H1 (cell line): ENCODE measurements at regions not wholly inside any gene's neighbourhood (a gene's known extent, or its start where the extent isn't known, plus 50 kb on each side); places are given as distances from the start of the nearest gene placed in this dataset.

Experiments used
- CTCF ChIA-PET: fragments of 300-600 bp; sonication (Branson Sonifier 250); formaldehyde crosslinking; loops from one replicate; lab custom pipeline; 2021; ENCODE audit not compliant: partially characterized antibody; lab: Charles Lee
- POLR2A ChIA-PET: fragments of 300-600 bp; sonication (Branson Sonifier 250); formaldehyde crosslinking; loops from one replicate; lab custom pipeline; 2021; ENCODE audit warnings: inconsistent platforms; ENCODE audit not compliant: partially characterized antibody; lab: Charles Lee
- DNase-seq, 2 experiments: peaks; one replicate each; pipeline versions ENCODE4 v3.0.0 to v3.0.0-alpha.2; 2010 to 2022; ENCODE audit warnings: low spot score in 2 of 2, low read depth in 1 of 2, mixed read lengths in 1 of 2
- FAIRE-seq: peaks from 2 replicates; lab custom pipeline; 2011; peaks lifted over from hg19 to GRCh38; lab: Jason Lieb, UNC
- H2AFZ ChIP-seq: 2 replicates; pipeline ENCODE4 v1.8.1; 2012; ENCODE audit warnings: low read length, inconsistent platforms
- H2AK5ac ChIP-seq: 2 replicates; pipeline ENCODE4 v1.6.1; 2013; ENCODE audit warnings: low read depth, low read length
- H2BK120ac ChIP-seq: replicated peaks from 2 replicates; pipeline ENCODE3; 2013; ENCODE audit warnings: low read depth, low read length, inconsistent platforms
- H2BK12ac ChIP-seq: 2 replicates; pipeline ENCODE4 v1.6.1; 2013; ENCODE audit warnings: low read depth, low read length
- H2BK15ac ChIP-seq: 2 replicates; pipeline ENCODE4 v1.6.1; 2013; ENCODE audit warnings: low read length
- H2BK20ac ChIP-seq: 2 replicates; pipeline ENCODE4 v1.6.1; 2013; ENCODE audit warnings: low read length
- H2BK5ac ChIP-seq: 2 replicates; pipeline ENCODE4 v1.6.1; 2013; ENCODE audit warnings: low read depth, low read length
- H3K14ac ChIP-seq: 2 replicates; pipeline ENCODE4 v1.6.1; 2013; ENCODE audit warnings: inconsistent platforms; ENCODE audit not compliant: insufficient read length
- H3K18ac ChIP-seq: 2 replicates; pipeline ENCODE4 v1.6.1; 2013; ENCODE audit warnings: low read length; ENCODE audit errors: extremely low read depth
- H3K23ac ChIP-seq: 2 replicates; pipeline ENCODE4 v1.6.1; 2013; ENCODE audit warnings: inconsistent platforms; ENCODE audit not compliant: insufficient read length
- H3K23me2 ChIP-seq: 2 replicates; pipeline ENCODE4 v1.6.1; 2013; ENCODE audit warnings: low read depth, low read length
- H3K27ac ChIP-seq: 2 replicates; pipeline ENCODE4 v1.6.1; 2011; ENCODE audit warnings: low read depth, low read length, inconsistent platforms
- H3K27me3 ChIP-seq, 4 experiments: replicated peaks in 1 of 4; 1 replicate in 1 of 4; 2 replicates in 3 of 4; pipeline versions ENCODE4 v1.6.1 to v1.8.1; 2011 to 2013; ENCODE audit warnings: low read length in 3 of 4, mild to moderate bottlenecking in 3 of 4, inconsistent platforms in 2 of 4, mixed read lengths in 2 of 4, moderate library complexity in 1 of 4; ENCODE audit not compliant: control insufficient read depth in 3 of 4, insufficient read depth in 3 of 4; ENCODE audit errors: extremely low read depth in 1 of 4
- H3K36me3 ChIP-seq, 4 experiments: 2 replicates each; pipeline versions ENCODE4 v1.6.1 to v1.8.1; 2011 to 2013; ENCODE audit warnings: mild to moderate bottlenecking in 4 of 4, low read length in 3 of 4, moderate library complexity in 2 of 4, control low read depth in 1 of 4, inconsistent platforms in 1 of 4; ENCODE audit not compliant: insufficient read depth in 4 of 4, control insufficient read depth in 2 of 4
- H3K4ac ChIP-seq: replicated peaks from 2 replicates; pipeline ENCODE3; 2013; ENCODE audit warnings: low read length, low read depth, mixed read lengths, inconsistent platforms; ENCODE audit not compliant: insufficient read length
- H3K4me1 ChIP-seq, 4 experiments: replicated peaks in 1 of 4; 1 replicate in 1 of 4; 2 replicates in 3 of 4; pipeline versions ENCODE4 v1.6.1 to v1.8.1; 2011 to 2013; ENCODE audit warnings: low read length in 3 of 4, inconsistent platforms in 2 of 4, mixed read lengths in 1 of 4; ENCODE audit not compliant: insufficient read depth in 4 of 4, control insufficient read depth in 3 of 4
- H3K4me2 ChIP-seq, 2 experiments: 2 replicates each; pipeline versions ENCODE4 v1.6.1 to v1.8.1; 2011 to 2013; ENCODE audit warnings: low read depth in 2 of 2, low read length in 2 of 2, control low read depth in 1 of 2, inconsistent platforms in 1 of 2, mild to moderate bottlenecking in 1 of 2; ENCODE audit not compliant: insufficient read depth in 1 of 2
- H3K4me3 ChIP-seq, 4 experiments: fragments of 200-600, 300-600 bp in 1 of 4; sonication (generic), shearing (Covaris generic), sonication (Bioruptor Twin) in 1 of 4; 2 replicates each; pipeline versions ENCODE4 v1.5.1 to v1.8.1; 2011 to 2016; ENCODE audit warnings: low read length in 4 of 4, low read depth in 3 of 4, control low read depth in 2 of 4, inconsistent platforms in 2 of 4, mild to moderate bottlenecking in 2 of 4, mixed read lengths in 1 of 4, moderate library complexity in 1 of 4; ENCODE audit not compliant: insufficient read depth in 2 of 4; ENCODE audit errors: extremely low read depth in 1 of 4
- H3K56ac ChIP-seq: replicated peaks from 2 replicates; pipeline ENCODE3; 2013; ENCODE audit warnings: low read depth, mild to moderate bottlenecking, mixed read lengths, low read length, inconsistent platforms; ENCODE audit not compliant: insufficient read length
- H3K79me1 ChIP-seq: 2 replicates; pipeline ENCODE4 v1.6.1; 2013; ENCODE audit warnings: low read depth, low read length, control low read depth
- H3K79me2 ChIP-seq, 2 experiments: 2 replicates each; pipeline versions ENCODE4 v1.6.1 to v1.8.1; 2012 to 2013; ENCODE audit warnings: low read length in 2 of 2, mild to moderate bottlenecking in 2 of 2, inconsistent platforms in 1 of 2; ENCODE audit not compliant: insufficient read depth in 2 of 2, control insufficient read depth in 1 of 2
- H3K9ac ChIP-seq, 4 experiments: replicated peaks in 1 of 4; 1 replicate in 1 of 4; 2 replicates in 3 of 4; pipeline versions ENCODE4 v1.6.1 to v1.8.1; 2011 to 2013; ENCODE audit warnings: low read depth in 3 of 4, low read length in 3 of 4, control low read depth in 2 of 4, mild to moderate bottlenecking in 2 of 4, moderate library complexity in 2 of 4, inconsistent platforms in 1 of 4; ENCODE audit errors: extremely low read depth in 1 of 4
- H3K9me3 ChIP-seq, 2 experiments: 2 replicates each; pipeline versions ENCODE4 v1.6.1 to v1.8.1; 2012 to 2013; ENCODE audit warnings: mild to moderate bottlenecking in 2 of 2, moderate library complexity in 2 of 2, control low read depth in 1 of 2, inconsistent platforms in 1 of 2, low read depth in 1 of 2, low read length in 1 of 2, mixed read lengths in 1 of 2; ENCODE audit not compliant: insufficient read depth in 2 of 2
- H4K20me1 ChIP-seq, 2 experiments: replicated peaks in 1 of 2; 2 replicates each; pipeline versions ENCODE3 to v1.8.1; 2011 to 2013; ENCODE audit warnings: inconsistent platforms in 2 of 2, low read length in 2 of 2, mild to moderate bottlenecking in 1 of 2; ENCODE audit not compliant: insufficient read depth in 2 of 2, control insufficient read depth in 1 of 2
- H4K5ac ChIP-seq: 2 replicates; pipeline ENCODE4 v1.6.1; 2013; ENCODE audit warnings: low read length, low read depth, mixed read lengths, inconsistent platforms; ENCODE audit not compliant: insufficient read length
- H4K8ac ChIP-seq: 2 replicates; pipeline ENCODE4 v1.8.0; 2013; ENCODE audit warnings: mild to moderate bottlenecking, moderate library complexity, low read length, inconsistent platforms; ENCODE audit not compliant: insufficient read depth; ENCODE audit errors: extremely low read depth
- H4K91ac ChIP-seq: replicated peaks from 2 replicates; pipeline ENCODE3; 2013; ENCODE audit warnings: low read length, mixed read lengths, inconsistent platforms; ENCODE audit not compliant: insufficient read length
- JUND ChIP-seq: IDR thresholded peaks from 2 replicates; pipeline ENCODE4 v1.6.1; 2011; ENCODE audit warnings: mild to moderate bottlenecking, improper control_type of control experiment, low read length
- MAFK ChIP-seq: IDR thresholded peaks from 2 replicates; pipeline ENCODE4 v1.6.1; 2012; ENCODE audit warnings: low read depth, mild to moderate bottlenecking, improper control_type of control experiment, low read length
- RBBP5 ChIP-seq: IDR thresholded peaks from 2 replicates; pipeline ENCODE4 v1.7.1; 2012; ENCODE audit warnings: low read depth, mild to moderate bottlenecking, inconsistent platforms, low read length, moderate library complexity, borderline replicate concordance
- RXRA ChIP-seq: IDR thresholded peaks from 2 replicates; pipeline ENCODE4 v1.6.1; 2011; ENCODE audit warnings: low read depth, mild to moderate bottlenecking, low read length, moderate library complexity; ENCODE audit not compliant: insufficient read depth
- SP1 ChIP-seq: IDR thresholded peaks from 2 replicates; pipeline ENCODE4 v1.6.1; 2011; ENCODE audit warnings: low read depth, low read length
- SP2 ChIP-seq: IDR thresholded peaks from 2 replicates; pipeline ENCODE4 v1.6.1; 2012; ENCODE audit warnings: mild to moderate bottlenecking, low read length, inconsistent platforms
- SP4 ChIP-seq: IDR thresholded peaks from 2 replicates; pipeline ENCODE4 v1.6.1; 2012; ENCODE audit warnings: low read length, inconsistent platforms
- WGBS, 2 experiments: shearing (Covaris generic) in 1 of 2; methylation state at CpG; one replicate each; pipeline versions ENCODE4 v1.1.6 to v1.1.7; 2013 to 2015; ENCODE audit warnings: low lambda C conversion rate in 2 of 2, mixed read lengths in 2 of 2, inconsistent platforms in 1 of 2, low coverage in 1 of 2, missing lambda C conversion rate in 1 of 2; ENCODE audit not compliant: insufficient replicate concordance in 2 of 2, insufficient coverage in 1 of 2, insufficient read length in 1 of 2; ENCODE audit errors: extremely low coverage in 1 of 2, missing lambda C conversion rate in 1 of 2; 5-methylcytosine and 5-hydroxymethylcytosine counted together
- TF ChIP-seq, protein P1 (sequence below): IDR thresholded peaks from 2 replicates; pipeline ENCODE4 v1.6.1; 2011; ENCODE audit warnings: low read length, improper control_type of control experiment

DNA sequence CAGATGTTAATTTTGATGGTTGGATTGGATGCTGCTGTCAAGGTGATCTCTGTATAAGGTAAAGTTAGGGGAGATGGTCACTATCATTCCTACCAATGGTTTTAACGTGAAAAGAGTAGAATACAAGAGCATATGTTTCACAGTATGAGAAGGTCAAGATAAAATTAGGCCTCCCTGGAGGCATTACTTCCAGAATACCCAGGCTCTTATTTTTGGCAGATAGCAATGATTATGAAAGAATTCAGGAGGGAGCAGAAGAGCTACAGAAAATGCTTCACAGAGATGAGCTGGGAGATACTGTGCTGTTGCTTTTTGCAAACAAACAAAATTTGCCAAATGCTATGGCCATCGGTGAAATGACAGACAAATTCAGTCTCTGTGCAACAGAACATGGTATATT, 547.5 kb upstream of the SPRY2 start:
- H3K18ac ChIP-seq: no peak overlapping the region
- no peak overlapping the region for H3K4ac ChIP-seq
- no peak overlapping the region for H2BK12ac ChIP-seq
- no peak overlapping the region for H3K23ac ChIP-seq
- no peak overlapping the region for H3K27ac ChIP-seq
- no peaks in the 10 kb centered on the region for H3K36me3 ChIP-seq
- H3K79me2 ChIP-seq: no peaks in the 10 kb centered on the region
- H4K5ac ChIP-seq: no peak overlapping the region
- no peak overlapping the region for H4K91ac ChIP-seq
- no peaks in the 10 kb centered on the region for H3K9me3 ChIP-seq
- H3K14ac ChIP-seq: no peak overlapping the region
- H2AK5ac ChIP-seq: no peak overlapping the region
- FAIRE-seq (no peak), DNase-seq (no peak)
- no peak overlapping the region for H3K9ac ChIP-seq
- no peak overlapping the region for H3K56ac ChIP-seq
- no peaks in the 10 kb centered on the region for H4K20me1 ChIP-seq
- no peak overlapping the region for H4K8ac ChIP-seq
- H3K4me2 ChIP-seq: no peak overlapping the region
- no peaks in the 10 kb centered on the region for H3K79me1 ChIP-seq
- no peak overlapping the region for H2BK15ac ChIP-seq
- no peak overlapping the region for H2BK20ac ChIP-seq
- WGBS, 2 experiments: 100% methylated on average over 2 of the region's 2 CpGs; no CpG with 5 or more reads in 1 of the 2 experiments
- ChIA-PET POLR2A (no interaction called here), CTCF (interaction anchor here (1.0 kb wide), 1 partner anchor 89 kb away, joined by 3 read pairs; no protein-coding TSS in a partner anchor)
- H2BK120ac ChIP-seq: no peak overlapping the region
- H3K27me3 ChIP-seq: peaks cover 0 to 1% (median 0%) of the 10 kb centered on the region in 4 experiments; a peak in 1 of 7 replicates
- H3K4me1 ChIP-seq: no peaks in the 10 kb centered on the region
- no peak overlapping the region for H2AFZ ChIP-seq
- no peak overlapping the region for H2BK5ac ChIP-seq
- H3K23me2 ChIP-seq: no peaks in the 10 kb centered on the region
- no peak overlapping the region for H3K4me3 ChIP-seq
- TF ChIP-seq RXRA: no peak
- no peak for TF ChIP-seq SP2
- no peak for TF ChIP-seq RBBP5
- no peak for TF ChIP-seq SP4
- no peak for TF ChIP-seq MAFK
- TF ChIP-seq, protein P1, sequence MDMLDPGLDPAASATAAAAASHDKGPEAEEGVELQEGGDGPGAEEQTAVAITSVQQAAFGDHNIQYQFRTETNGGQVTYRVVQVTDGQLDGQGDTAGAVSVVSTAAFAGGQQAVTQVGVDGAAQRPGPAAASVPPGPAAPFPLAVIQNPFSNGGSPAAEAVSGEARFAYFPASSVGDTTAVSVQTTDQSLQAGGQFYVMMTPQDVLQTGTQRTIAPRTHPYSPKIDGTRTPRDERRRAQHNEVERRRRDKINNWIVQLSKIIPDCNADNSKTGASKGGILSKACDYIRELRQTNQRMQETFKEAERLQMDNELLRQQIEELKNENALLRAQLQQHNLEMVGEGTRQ: no peak
- TF ChIP-seq JUND: no peak
- TF ChIP-seq SP1: no peak
